H1 (cell line): ENCODE measurements at regions not wholly inside any gene's neighbourhood (a gene's known extent, or its start where the extent isn't known, plus 50 kb on each side); places are given as distances from the start of the nearest gene placed in this dataset.

Experiments used
- CTCF ChIA-PET: fragments of 300-600 bp; sonication (Branson Sonifier 250); formaldehyde crosslinking; loops from one replicate; lab custom pipeline; 2021; ENCODE audit not compliant: partially characterized antibody; lab: Charles Lee
- POLR2A ChIA-PET: fragments of 300-600 bp; sonication (Branson Sonifier 250); formaldehyde crosslinking; loops from one replicate; lab custom pipeline; 2021; ENCODE audit warnings: inconsistent platforms; ENCODE audit not compliant: partially characterized antibody; lab: Charles Lee
- DNase-seq, 2 experiments: peaks; one replicate each; pipeline versions ENCODE4 v3.0.0 to v3.0.0-alpha.2; 2010 to 2022; ENCODE audit warnings: low spot score in 2 of 2, low read depth in 1 of 2, mixed read lengths in 1 of 2
- FAIRE-seq: peaks from 2 replicates; lab custom pipeline; 2011; peaks lifted over from hg19 to GRCh38; lab: Jason Lieb, UNC
- H2AFZ ChIP-seq: 2 replicates; pipeline ENCODE4 v1.8.1; 2012; ENCODE audit warnings: low read length, inconsistent platforms
- H2AK5ac ChIP-seq: 2 replicates; pipeline ENCODE4 v1.6.1; 2013; ENCODE audit warnings: low read depth, low read length
- H2BK120ac ChIP-seq: replicated peaks from 2 replicates; pipeline ENCODE3; 2013; ENCODE audit warnings: low read depth, low read length, inconsistent platforms
- H2BK12ac ChIP-seq: 2 replicates; pipeline ENCODE4 v1.6.1; 2013; ENCODE audit warnings: low read depth, low read length
- H2BK15ac ChIP-seq: 2 replicates; pipeline ENCODE4 v1.6.1; 2013; ENCODE audit warnings: low read length
- H2BK20ac ChIP-seq: 2 replicates; pipeline ENCODE4 v1.6.1; 2013; ENCODE audit warnings: low read length
- H2BK5ac ChIP-seq: 2 replicates; pipeline ENCODE4 v1.6.1; 2013; ENCODE audit warnings: low read depth, low read length
- H3K14ac ChIP-seq: 2 replicates; pipeline ENCODE4 v1.6.1; 2013; ENCODE audit warnings: inconsistent platforms; ENCODE audit not compliant: insufficient read length
- H3K18ac ChIP-seq: 2 replicates; pipeline ENCODE4 v1.6.1; 2013; ENCODE audit warnings: low read length; ENCODE audit errors: extremely low read depth
- H3K23ac ChIP-seq: 2 replicates; pipeline ENCODE4 v1.6.1; 2013; ENCODE audit warnings: inconsistent platforms; ENCODE audit not compliant: insufficient read length
- H3K23me2 ChIP-seq: 2 replicates; pipeline ENCODE4 v1.6.1; 2013; ENCODE audit warnings: low read depth, low read length
- H3K27ac ChIP-seq: 2 replicates; pipeline ENCODE4 v1.6.1; 2011; ENCODE audit warnings: low read depth, low read length, inconsistent platforms
- H3K27me3 ChIP-seq, 4 experiments: replicated peaks in 1 of 4; 1 replicate in 1 of 4; 2 replicates in 3 of 4; pipeline versions ENCODE4 v1.6.1 to v1.8.1; 2011 to 2013; ENCODE audit warnings: low read length in 3 of 4, mild to moderate bottlenecking in 3 of 4, inconsistent platforms in 2 of 4, mixed read lengths in 2 of 4, moderate library complexity in 1 of 4; ENCODE audit not compliant: control insufficient read depth in 3 of 4, insufficient read depth in 3 of 4; ENCODE audit errors: extremely low read depth in 1 of 4
- H3K36me3 ChIP-seq, 4 experiments: 2 replicates each; pipeline versions ENCODE4 v1.6.1 to v1.8.1; 2011 to 2013; ENCODE audit warnings: mild to moderate bottlenecking in 4 of 4, low read length in 3 of 4, moderate library complexity in 2 of 4, control low read depth in 1 of 4, inconsistent platforms in 1 of 4; ENCODE audit not compliant: insufficient read depth in 4 of 4, control insufficient read depth in 2 of 4
- H3K4ac ChIP-seq: replicated peaks from 2 replicates; pipeline ENCODE3; 2013; ENCODE audit warnings: low read length, low read depth, mixed read lengths, inconsistent platforms; ENCODE audit not compliant: insufficient read length
- H3K4me1 ChIP-seq, 4 experiments: replicated peaks in 1 of 4; 1 replicate in 1 of 4; 2 replicates in 3 of 4; pipeline versions ENCODE4 v1.6.1 to v1.8.1; 2011 to 2013; ENCODE audit warnings: low read length in 3 of 4, inconsistent platforms in 2 of 4, mixed read lengths in 1 of 4; ENCODE audit not compliant: insufficient read depth in 4 of 4, control insufficient read depth in 3 of 4
- H3K4me2 ChIP-seq, 2 experiments: 2 replicates each; pipeline versions ENCODE4 v1.6.1 to v1.8.1; 2011 to 2013; ENCODE audit warnings: low read depth in 2 of 2, low read length in 2 of 2, control low read depth in 1 of 2, inconsistent platforms in 1 of 2, mild to moderate bottlenecking in 1 of 2; ENCODE audit not compliant: insufficient read depth in 1 of 2
- H3K4me3 ChIP-seq, 4 experiments: fragments of 200-600, 300-600 bp in 1 of 4; sonication (generic), shearing (Covaris generic), sonication (Bioruptor Twin) in 1 of 4; 2 replicates each; pipeline versions ENCODE4 v1.5.1 to v1.8.1; 2011 to 2016; ENCODE audit warnings: low read length in 4 of 4, low read depth in 3 of 4, control low read depth in 2 of 4, inconsistent platforms in 2 of 4, mild to moderate bottlenecking in 2 of 4, mixed read lengths in 1 of 4, moderate library complexity in 1 of 4; ENCODE audit not compliant: insufficient read depth in 2 of 4; ENCODE audit errors: extremely low read depth in 1 of 4
- H3K56ac ChIP-seq: replicated peaks from 2 replicates; pipeline ENCODE3; 2013; ENCODE audit warnings: low read depth, mild to moderate bottlenecking, mixed read lengths, low read length, inconsistent platforms; ENCODE audit not compliant: insufficient read length
- H3K79me1 ChIP-seq: 2 replicates; pipeline ENCODE4 v1.6.1; 2013; ENCODE audit warnings: low read depth, low read length, control low read depth
- H3K79me2 ChIP-seq, 2 experiments: 2 replicates each; pipeline versions ENCODE4 v1.6.1 to v1.8.1; 2012 to 2013; ENCODE audit warnings: low read length in 2 of 2, mild to moderate bottlenecking in 2 of 2, inconsistent platforms in 1 of 2; ENCODE audit not compliant: insufficient read depth in 2 of 2, control insufficient read depth in 1 of 2
- H3K9ac ChIP-seq, 4 experiments: replicated peaks in 1 of 4; 1 replicate in 1 of 4; 2 replicates in 3 of 4; pipeline versions ENCODE4 v1.6.1 to v1.8.1; 2011 to 2013; ENCODE audit warnings: low read depth in 3 of 4, low read length in 3 of 4, control low read depth in 2 of 4, mild to moderate bottlenecking in 2 of 4, moderate library complexity in 2 of 4, inconsistent platforms in 1 of 4; ENCODE audit errors: extremely low read depth in 1 of 4
- H3K9me3 ChIP-seq, 2 experiments: 2 replicates each; pipeline versions ENCODE4 v1.6.1 to v1.8.1; 2012 to 2013; ENCODE audit warnings: mild to moderate bottlenecking in 2 of 2, moderate library complexity in 2 of 2, control low read depth in 1 of 2, inconsistent platforms in 1 of 2, low read depth in 1 of 2, low read length in 1 of 2, mixed read lengths in 1 of 2; ENCODE audit not compliant: insufficient read depth in 2 of 2
- H4K20me1 ChIP-seq, 2 experiments: replicated peaks in 1 of 2; 2 replicates each; pipeline versions ENCODE3 to v1.8.1; 2011 to 2013; ENCODE audit warnings: inconsistent platforms in 2 of 2, low read length in 2 of 2, mild to moderate bottlenecking in 1 of 2; ENCODE audit not compliant: insufficient read depth in 2 of 2, control insufficient read depth in 1 of 2
- H4K5ac ChIP-seq: 2 replicates; pipeline ENCODE4 v1.6.1; 2013; ENCODE audit warnings: low read length, low read depth, mixed read lengths, inconsistent platforms; ENCODE audit not compliant: insufficient read length
- H4K8ac ChIP-seq: 2 replicates; pipeline ENCODE4 v1.8.0; 2013; ENCODE audit warnings: mild to moderate bottlenecking, moderate library complexity, low read length, inconsistent platforms; ENCODE audit not compliant: insufficient read depth; ENCODE audit errors: extremely low read depth
- H4K91ac ChIP-seq: replicated peaks from 2 replicates; pipeline ENCODE3; 2013; ENCODE audit warnings: low read length, mixed read lengths, inconsistent platforms; ENCODE audit not compliant: insufficient read length
- CEBPB ChIP-seq: IDR thresholded peaks from 2 replicates; pipeline ENCODE4 v1.6.1; 2012; ENCODE audit warnings: low read depth, low read length
- NRF1 ChIP-seq: IDR thresholded peaks from 2 replicates; pipeline ENCODE4 v1.6.1; 2011; ENCODE audit warnings: mild to moderate bottlenecking, low read depth, low read length, improper control_type of control experiment
- RNF2 ChIP-seq: fragments of 200-900, 300-1000 bp; sonication (generic); IDR thresholded peaks from 2 replicates; pipeline ENCODE4 v1.7.1; 2016; ENCODE audit warnings: borderline replicate concordance, low read depth, mild to moderate bottlenecking, antibody characterized with exemption, low read length; ENCODE audit not compliant: poor library complexity, severe bottlenecking; ENCODE audit errors: missing control alignments
- WGBS, 2 experiments: shearing (Covaris generic) in 1 of 2; methylation state at CpG; one replicate each; pipeline versions ENCODE4 v1.1.6 to v1.1.7; 2013 to 2015; ENCODE audit warnings: low lambda C conversion rate in 2 of 2, mixed read lengths in 2 of 2, inconsistent platforms in 1 of 2, low coverage in 1 of 2, missing lambda C conversion rate in 1 of 2; ENCODE audit not compliant: insufficient replicate concordance in 2 of 2, insufficient coverage in 1 of 2, insufficient read length in 1 of 2; ENCODE audit errors: extremely low coverage in 1 of 2, missing lambda C conversion rate in 1 of 2; 5-methylcytosine and 5-hydroxymethylcytosine counted together

- no peaks in the 10 kb centered on the region for H3K79me1 ChIP-seq
- no peak overlapping the region for H3K14ac ChIP-seq
- no peaks in the 10 kb centered on the region for H3K23me2 ChIP-seq
- no peak overlapping the region for H3K18ac ChIP-seq
- no peak for DNase-seq
- H3K4me2 ChIP-seq = no peak overlapping the region
- H3K36me3 ChIP-seq = no peaks in the 10 kb centered on the region
- no peak overlapping the region for H3K4me3 ChIP-seq
- no peak overlapping the region for H3K4ac ChIP-seq
- H4K8ac ChIP-seq = no peak overlapping the region
- TF ChIP-seq CEBPB (no peak), NRF1 (no peak), RNF2 (no peak)
- H4K20me1 ChIP-seq = no peaks in the 10 kb centered on the region
- no peak overlapping the region for H3K56ac ChIP-seq
- no peak overlapping the region for H2AK5ac ChIP-seq
- no peak overlapping the region for H2BK20ac ChIP-seq
- CTCF ChIA-PET = no interaction called here
- H2BK5ac ChIP-seq = no peak overlapping the region
- no peak overlapping the region for H2AFZ ChIP-seq
- 94% methylated on average over 1 of the region's 1 CpG; no CpG with 5 or more reads in 1 of the 2 experiments for WGBS, 2 experiments
- no peaks in the 10 kb centered on the region for H3K27me3 ChIP-seq
- H2BK120ac ChIP-seq = no peak overlapping the region
- H2BK12ac ChIP-seq = no peak overlapping the region
- no peaks in the 10 kb centered on the region for H3K79me2 ChIP-seq
- H2BK15ac ChIP-seq = no peak overlapping the region
- no peak overlapping the region for H4K5ac ChIP-seq
- H3K27ac ChIP-seq = no peak overlapping the region
- no peak overlapping the region for H3K23ac ChIP-seq
- peaks cover 7 to 9% of the 10 kb centered on the region in 2 experiments; a peak in 3 of 4 replicates for H3K9me3 ChIP-seq
- H4K91ac ChIP-seq = no peak overlapping the region
- H3K9ac ChIP-seq = no peak overlapping the region
- POLR2A ChIA-PET = no interaction called here
- no peak for FAIRE-seq
- H3K4me1 ChIP-seq = no peaks in the 10 kb centered on the region
Measured at GRCh38 chr2:147325990-147326389, 518.8 kb upstream of the ACVR2A start.
